ENCODE measurements at regions not wholly inside any gene's neighbourhood (a gene's known extent, or its start where the extent isn't known, plus 50 kb on each side); places are given as distances from the start of the nearest gene placed in this dataset.
"Not testable (repeated sequence)": the region's sequence is repeated elsewhere in the genome, so short reads cannot be mapped to it uniquely, and the experiment has no call there.

GRCh38 chr12:93080452-93080851, 151.4 kb upstream of the EEA1 start:
- DNase-seq (ENCODE audit: low read depth), result no peak

GRCh38 chr12:93080994-93081809, 152.1 kb upstream of the EEA1 start:
- DNase-seq (ENCODE audit: low read depth), result peak; percentile 55

GRCh38 chr12:93081810-93082165, 152.7 kb upstream of the EEA1 start:
- no peak for DNase-seq (ENCODE audit: low read depth)

GRCh38 chr12:93085383-93086287, 156.5 kb upstream of the EEA1 start:
- no peak for DNase-seq (ENCODE audit: low read depth)

- DNase-seq (ENCODE audit: low read depth), result no peak
Measured at GRCh38 chr12:93086288-93086727, 157.2 kb upstream of the EEA1 start.

- DNase-seq (ENCODE audit: low read depth), result no peak
Measured at GRCh38 chr12:93087840-93088610, 158.9 kb upstream of the EEA1 start.

GRCh38 chr12:93089805-93090569, 160.9 kb upstream of the EEA1 start:
- DNase-seq (ENCODE audit: low read depth), result peak; percentile 94

GRCh38 chr12:93090731-93091172, 161.7 kb upstream of the EEA1 start:
- DNase-seq (ENCODE audit: low read depth), result no peak

- no peak for DNase-seq (ENCODE audit: low read depth)
Measured at GRCh38 chr12:93091886-93092648, 163.0 kb upstream of the EEA1 start.

- no peak for DNase-seq (ENCODE audit: low read depth)
Measured at GRCh38 chr12:93092649-93092945, 163.5 kb upstream of the EEA1 start.

- DNase-seq (ENCODE audit: low read depth), result no peak
Measured at GRCh38 chr12:93093243-93093642, 164.1 kb upstream of the EEA1 start.

GRCh38 chr12:93094222-93094621, 165.1 kb upstream of the EEA1 start:
- DNase-seq (ENCODE audit: low read depth), result not testable (repeated sequence)

GRCh38 chr12:93094988-93095737, 166.1 kb upstream of the EEA1 start:
- DNase-seq (ENCODE audit: low read depth), result no peak

GRCh38 chr12:93097417-93097816, 168.3 kb upstream of the EEA1 start:
- no peak for DNase-seq (ENCODE audit: low read depth)

GRCh38 chr12:93098077-93098476, 169.0 kb upstream of the EEA1 start:
- no peak for DNase-seq (ENCODE audit: low read depth)

GRCh38 chr12:93099792-93100191, 170.7 kb upstream of the EEA1 start:
- DNase-seq (ENCODE audit: low read depth), result no peak

GRCh38 chr12:93100610-93101009, 171.5 kb upstream of the EEA1 start:
- DNase-seq (ENCODE audit: low read depth), result no peak

GRCh38 chr12:93101367-93101766, 172.3 kb upstream of the EEA1 start:
- no peak for DNase-seq (ENCODE audit: low read depth)

- DNase-seq (ENCODE audit: low read depth), result no peak
Measured at GRCh38 chr12:93102312-93102711, 173.2 kb upstream of the EEA1 start.

- DNase-seq (ENCODE audit: low read depth), result no peak
Measured at GRCh38 chr12:93102744-93103143, 173.6 kb upstream of the EEA1 start.
